Hematopoietic multipotent progenitor cell (in vitro differentiated cells): ENCODE measurements at regions not wholly inside any gene's neighbourhood (a gene's known extent, or its start where the extent isn't known, plus 50 kb on each side); places are given as distances from the start of the nearest gene placed in this dataset.

Source experiments
- DNase-seq, 3 donors: peaks; one replicate each; pipeline ENCODE4 v3.0.0-alpha.2; 2011 to 2015; ENCODE audit warnings: low read depth in 2 of 3, low spot score in 2 of 3

GRCh38 chr9:99606296-99606695 lies 215.4 kb upstream of the NR4A3 start:
- DNase-seq: no peak

DNA sequence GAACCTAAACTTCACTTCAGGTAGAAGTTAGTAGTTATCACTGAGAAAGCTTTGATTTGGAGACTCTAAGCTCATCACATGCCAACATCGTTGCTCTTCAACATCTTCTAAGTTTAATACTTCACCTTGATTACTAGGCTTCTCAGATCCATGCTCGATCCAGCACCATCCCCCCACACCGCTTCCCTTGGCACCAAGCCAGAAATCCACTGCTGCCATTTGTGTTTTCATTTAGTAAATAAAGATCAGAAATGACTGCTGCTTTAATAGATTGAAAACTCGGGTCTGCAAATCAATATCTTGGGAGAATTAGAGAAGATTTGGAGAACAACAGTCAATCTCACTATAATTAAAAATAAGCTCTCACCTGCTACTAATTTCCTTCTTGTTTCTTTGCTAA lies 214.7 kb upstream of the NR4A3 start:
- DNase-seq: no peak

GRCh38 chr9:99607842-99608448 lies 213.7 kb upstream of the NR4A3 start:
- DNase-seq: no peak

DNA sequence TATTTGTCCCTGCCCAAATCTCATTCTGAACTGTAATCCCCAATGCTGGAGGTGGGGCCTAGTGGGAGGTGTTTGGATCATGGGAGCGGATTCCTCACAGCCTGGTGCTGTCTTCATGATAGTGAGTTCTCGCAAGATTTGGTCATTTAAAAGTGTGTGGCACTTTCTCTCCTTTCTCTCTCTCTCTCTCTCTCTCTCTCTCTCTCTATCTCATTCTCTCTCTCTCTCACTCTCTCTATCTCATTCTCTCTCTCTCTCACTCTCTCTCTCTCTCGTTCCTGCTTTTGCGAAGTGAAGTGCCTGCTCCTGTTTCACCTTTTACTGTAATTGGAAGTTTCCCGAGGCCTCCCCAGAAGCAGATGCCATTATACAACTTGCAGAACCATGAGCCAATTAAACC lies 207.3 kb upstream of the NR4A3 start:
- no peak for DNase-seq

DNA sequence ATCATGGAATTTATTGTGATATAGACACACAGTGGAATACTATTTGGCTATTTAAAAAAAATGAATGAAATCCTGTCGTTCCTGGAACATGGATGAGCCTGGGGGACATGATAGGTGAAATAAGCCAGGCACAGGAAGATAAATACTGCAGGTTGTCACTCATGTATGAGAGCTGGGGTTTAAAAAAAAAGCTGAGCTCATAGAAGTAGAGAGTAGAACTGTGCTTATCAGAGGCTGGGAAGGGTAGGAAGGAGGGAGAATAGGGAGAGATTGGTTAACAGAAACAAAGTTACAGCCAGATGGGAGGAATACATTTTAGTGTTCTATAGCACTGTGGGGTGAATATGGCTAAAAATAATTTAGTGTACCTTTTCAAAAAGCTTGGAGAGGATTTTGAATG lies 200.6 kb upstream of the NR4A3 start:
- DNase-seq: no peak

DNA sequence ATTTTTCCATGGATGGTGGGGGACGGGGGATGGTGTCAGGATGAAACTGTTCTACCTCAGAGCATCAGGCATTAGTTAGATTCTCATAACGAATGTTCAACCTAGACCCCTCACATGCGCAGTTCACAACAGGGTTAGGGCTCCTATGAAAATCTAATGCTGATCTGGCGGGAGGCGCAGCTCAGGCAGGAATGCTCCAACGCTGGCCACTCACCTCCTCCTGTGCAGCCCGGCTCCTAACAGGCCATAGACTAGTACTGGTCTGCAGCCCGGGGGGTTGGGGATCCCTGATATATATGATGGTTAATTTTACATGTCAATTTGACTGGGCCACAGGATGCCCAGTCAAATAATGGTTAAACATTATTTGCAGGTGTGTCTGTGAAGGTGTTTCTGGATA lies 199.0 kb upstream of the NR4A3 start:
- DNase-seq: no peak

DNA sequence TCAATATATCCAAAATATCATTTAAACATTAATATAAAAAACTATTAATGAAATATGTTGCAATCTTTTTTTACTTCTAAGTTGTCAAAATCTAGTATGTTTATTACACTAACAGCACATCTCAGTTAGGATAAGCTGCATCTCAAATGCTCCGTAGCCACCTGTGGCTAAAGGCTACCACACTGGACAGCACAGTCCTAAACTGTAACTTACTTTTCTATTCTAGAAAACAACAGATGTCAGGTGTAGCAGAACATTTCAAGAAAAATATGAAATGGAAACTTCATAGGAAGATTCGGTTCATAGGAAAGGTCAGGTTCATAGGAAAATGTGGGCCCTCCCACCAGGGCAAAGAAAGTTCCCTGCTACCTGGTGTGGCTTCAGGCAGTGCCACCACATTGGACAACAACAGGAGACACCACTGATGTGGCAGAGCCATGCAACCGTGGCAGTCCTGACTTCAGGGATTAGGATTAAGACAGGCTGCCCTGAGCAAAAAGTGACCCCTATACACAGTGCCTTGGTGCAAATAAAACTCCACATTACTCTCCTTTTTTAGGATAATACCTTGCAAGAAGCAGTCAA lies 197.8 kb upstream of the NR4A3 start:
- no peak for DNase-seq

DNA sequence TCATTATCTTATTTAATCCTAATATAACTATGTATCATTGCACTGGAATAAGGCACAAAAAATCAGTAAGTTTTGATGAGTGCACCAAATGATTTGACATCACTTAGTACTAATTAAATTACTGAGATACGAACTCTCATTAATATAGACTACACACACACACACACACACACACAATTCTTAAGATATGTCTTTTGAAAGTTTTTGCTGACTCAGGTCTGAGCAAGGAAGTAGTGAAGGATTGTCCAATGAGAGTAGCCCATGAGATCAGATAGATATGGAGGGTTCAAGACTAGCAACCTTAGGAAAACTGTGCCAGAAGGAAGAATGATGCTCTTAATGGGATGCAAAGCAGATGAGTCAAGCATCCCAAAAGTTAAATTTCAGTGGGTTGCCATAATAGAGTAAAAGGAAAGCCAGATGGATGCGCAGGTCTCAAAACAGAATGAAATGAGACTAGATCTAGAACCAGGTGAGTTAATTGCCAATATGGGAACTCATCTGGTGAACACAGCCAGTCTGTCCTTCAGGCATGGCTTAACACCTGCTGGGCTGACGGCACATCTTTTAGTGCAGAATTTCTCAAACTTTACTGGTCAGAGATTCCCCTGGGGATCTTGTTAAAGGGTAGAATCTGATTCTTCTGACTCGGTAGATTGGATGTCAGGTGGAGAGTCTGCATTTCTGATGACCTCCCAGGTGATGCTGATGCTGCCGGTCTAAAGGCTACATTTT lies 197.0 kb upstream of the NR4A3 start:
- DNase-seq: no peak

- peak in 1 of 3 donors; percentile 60 for DNase-seq
Measured at GRCh38 chr9:99626426-99626825, 195.3 kb upstream of the NR4A3 start.

GRCh38 chr9:99628285-99628684 lies 193.4 kb upstream of the NR4A3 start:
- DNase-seq: no peak

DNA sequence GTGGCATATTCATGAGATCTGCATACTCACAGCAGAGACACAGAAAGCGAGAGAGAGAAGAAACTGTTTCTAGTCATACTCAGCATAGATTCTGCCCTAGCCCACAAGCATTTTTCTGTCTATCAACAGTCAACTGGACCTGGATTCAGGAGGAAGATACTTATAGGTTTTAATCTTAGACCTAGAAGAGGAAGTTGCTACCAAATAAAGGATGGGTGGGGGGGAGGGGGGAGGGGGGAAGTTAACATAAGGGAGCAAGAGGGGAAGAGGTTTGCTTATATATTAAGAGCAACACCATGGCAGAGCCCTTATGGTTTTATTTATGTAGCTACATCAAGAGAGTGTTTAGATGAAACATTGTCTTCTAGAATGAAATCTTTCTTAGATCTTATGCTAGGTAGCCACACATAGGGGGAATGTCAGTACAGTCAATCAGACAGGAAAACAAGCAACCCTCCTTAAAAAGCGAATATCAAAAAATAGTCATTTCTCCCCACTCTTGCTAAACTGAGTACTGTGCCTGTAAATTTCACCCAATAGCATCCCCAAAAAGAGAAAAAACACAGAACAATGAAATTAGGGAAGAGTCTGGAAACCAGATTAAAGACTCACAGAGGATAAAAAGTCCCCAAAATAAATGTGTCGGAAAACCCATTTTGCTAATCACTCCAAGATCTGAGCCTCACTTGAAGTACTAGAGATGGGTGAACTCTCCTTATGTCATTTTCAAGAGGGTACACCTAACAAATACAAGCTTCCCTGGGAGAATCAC lies 192.7 kb upstream of the NR4A3 start:
- peak in 2 of 3 donors; percentile 4 to 49 for DNase-seq

DNA sequence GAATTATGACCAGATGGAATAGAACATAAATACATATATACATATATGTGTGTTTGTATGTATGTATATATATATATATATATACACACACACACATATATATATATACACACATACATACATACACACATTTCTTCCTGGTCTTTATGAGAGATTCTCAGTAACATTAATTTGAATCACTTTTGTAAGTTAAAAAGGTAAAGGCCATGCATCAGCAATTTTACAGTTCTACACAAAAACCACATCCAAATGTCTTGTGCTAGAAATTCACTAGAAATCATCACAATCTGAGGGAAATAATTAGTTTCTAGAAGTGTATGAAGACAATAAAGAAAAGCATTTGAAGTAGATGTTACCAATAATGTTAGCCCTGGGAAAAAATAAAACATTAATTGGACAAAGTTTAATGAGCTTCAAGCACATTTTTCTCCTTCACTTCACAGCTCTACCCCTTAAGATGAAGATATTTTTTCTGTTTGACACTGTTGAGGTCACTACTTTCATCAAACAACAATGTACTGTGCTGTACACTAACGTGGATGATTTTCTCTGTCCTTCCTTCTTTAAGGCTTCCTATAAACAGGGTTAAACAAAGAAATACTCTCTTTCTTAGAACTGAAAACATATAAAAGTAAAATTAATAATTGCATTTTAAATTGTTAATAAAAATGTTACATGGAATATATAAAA lies 189.2 kb upstream of the NR4A3 start:
- no peak for DNase-seq

- DNase-seq: no peak
Measured at GRCh38 chr9:99633265-99633664, 188.4 kb upstream of the NR4A3 start.

- no peak for DNase-seq
Measured at GRCh38 chr9:99634186-99634585, 187.5 kb upstream of the NR4A3 start.

DNA sequence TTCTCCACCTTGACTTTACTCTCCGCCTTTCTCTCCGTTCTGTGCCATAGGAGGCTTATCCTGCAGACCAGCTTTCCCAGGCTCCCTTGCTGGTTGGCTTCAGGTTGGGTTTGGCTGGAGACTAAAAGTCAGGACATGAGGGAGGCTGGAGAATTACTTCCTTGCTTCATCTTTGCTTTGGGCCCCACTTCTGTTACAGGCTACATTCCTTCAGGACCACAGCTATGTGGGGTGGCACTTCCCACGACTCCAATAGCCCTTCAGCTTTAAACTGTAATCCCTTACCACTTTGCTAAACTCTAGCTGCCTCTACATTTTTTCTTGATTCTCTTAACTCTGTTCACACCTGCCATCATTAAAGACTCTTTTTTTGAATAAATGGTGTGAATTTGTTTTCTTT lies 186.7 kb upstream of the NR4A3 start:
- DNase-seq: no peak

GRCh38 chr9:99637641-99638040 lies 184.0 kb upstream of the NR4A3 start:
- no peak for DNase-seq

- DNase-seq: no peak
Measured at GRCh38 chr9:99638971-99639370, 182.7 kb upstream of the NR4A3 start.

DNA sequence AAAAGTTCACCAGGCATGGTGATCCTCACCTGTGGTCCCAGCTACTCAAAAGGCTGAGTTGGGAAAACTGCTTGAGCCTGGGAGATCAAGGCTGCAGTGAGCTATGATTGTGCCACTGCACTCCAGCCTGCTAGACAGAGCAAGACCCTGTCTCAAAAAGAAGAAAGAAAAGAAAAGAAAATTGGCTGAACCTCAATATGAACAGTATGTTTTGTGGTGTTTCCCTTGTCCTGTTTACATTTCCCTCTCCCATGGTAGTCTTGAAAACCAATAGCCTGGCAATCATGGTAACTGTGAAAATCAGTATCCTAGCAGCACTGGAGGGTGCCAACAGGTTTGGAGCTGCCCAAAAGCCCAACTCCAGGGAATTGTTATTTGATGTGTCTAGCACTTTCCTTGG lies 174.1 kb upstream of the NR4A3 start:
- no peak for DNase-seq

GRCh38 chr9:99650187-99650874 lies 171.4 kb upstream of the NR4A3 start:
- no peak for DNase-seq

GRCh38 chr9:99660191-99660636 lies 161.5 kb upstream of the NR4A3 start:
- peak in 2 of 3 donors; percentile 22 to 65 for DNase-seq
